ENCODE measurements at regions not wholly inside any gene's neighbourhood (a gene's known extent, or its start where the extent isn't known, plus 50 kb on each side); places are given as distances from the start of the nearest gene placed in this dataset.
A peak's percentile ranks its signal among the peaks of the same experiment; 100 is the strongest.
"Not testable (repeated sequence)": the region's sequence is repeated elsewhere in the genome, so short reads cannot be mapped to it uniquely, and the experiment has no call there.

DNA sequence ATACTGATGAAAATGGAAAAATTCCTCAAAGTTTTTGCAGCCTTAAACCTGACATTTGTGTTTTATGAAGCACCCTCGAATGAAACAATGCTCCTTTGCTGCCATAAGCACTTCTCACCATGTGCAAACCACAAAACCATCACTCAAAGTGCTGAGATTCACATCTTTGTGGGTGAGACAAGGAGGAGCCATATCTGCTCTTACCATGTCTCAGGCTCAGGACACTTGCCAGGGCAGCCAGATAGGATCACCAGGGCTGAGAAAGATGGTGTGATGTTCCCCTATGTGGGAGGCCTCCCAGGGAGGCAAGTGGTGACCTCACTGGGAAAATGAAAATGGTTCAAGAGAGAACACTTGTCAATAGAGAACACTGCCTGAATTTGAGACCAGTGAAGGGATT is 120.4 kb downstream of the CCDC34 start:
- DNase-seq: no peak

DNA sequence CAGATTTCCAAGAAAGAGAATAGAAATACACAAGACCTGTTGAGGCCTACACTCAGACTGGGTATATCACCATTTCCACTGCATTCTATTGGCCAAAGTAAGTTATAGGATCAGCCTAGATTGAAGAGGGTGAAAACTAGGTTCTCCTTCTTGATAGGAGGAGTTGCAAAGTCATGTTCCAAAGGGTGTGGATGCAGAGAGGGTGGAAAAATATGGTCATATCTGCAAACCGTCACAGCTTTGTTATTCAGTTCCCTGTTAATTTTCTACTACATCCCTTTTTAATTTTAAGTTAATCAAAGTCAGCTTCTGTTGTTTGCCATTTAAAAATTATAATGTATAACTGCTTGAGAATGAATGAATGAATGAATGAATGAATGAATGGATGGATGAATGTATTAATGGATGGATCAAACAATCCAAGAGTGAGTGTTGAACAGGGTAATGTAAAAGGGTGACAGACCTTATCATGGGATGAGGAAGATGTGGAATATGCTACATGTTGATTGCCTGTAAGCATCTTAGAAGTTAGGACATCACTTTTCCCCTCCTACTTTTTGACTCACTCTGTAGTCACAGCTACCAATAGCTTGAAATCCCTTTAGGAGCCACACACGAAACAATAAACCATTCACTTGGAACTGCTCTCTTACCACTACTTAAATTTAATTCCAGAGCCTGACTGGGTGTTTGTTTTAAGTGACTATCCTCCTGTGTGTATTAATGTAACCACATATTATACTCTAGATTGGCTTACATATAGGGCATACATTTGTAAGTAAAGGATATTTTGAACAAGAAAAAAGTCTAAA is 121.5 kb downstream of the CCDC34 start:
- DNase-seq: no peak

DNA sequence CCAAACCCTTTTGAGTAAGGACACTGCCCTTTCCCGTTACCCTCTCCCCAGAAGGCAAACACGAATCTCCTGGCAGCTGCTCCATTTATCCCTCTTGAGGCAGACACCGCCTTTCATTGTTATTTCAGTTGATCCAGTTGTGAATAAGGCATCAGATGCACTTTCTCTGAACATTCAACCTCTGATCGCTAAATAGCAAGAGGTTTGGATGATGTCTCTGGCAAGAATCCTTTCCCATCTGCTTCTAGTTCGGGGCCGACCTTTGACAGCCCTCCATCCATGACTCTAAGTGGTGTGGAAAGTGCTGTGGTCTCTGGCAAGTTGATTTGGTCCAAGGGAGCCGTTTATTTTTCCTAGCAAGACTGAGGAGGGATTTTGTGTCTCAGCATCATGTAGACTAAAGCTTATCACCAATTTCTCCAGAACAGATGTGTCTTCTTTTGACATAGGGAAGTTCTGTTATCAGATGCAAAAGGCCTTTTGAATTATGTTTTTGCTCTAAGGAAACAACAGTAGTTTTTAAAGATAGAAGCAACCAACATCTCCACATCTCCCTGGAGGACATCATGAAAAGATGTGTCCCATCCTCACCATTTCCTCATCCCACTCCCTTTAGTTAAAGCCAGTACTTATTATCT is 123.6 kb downstream of the CCDC34 start:
- DNase-seq: no peak

DNA sequence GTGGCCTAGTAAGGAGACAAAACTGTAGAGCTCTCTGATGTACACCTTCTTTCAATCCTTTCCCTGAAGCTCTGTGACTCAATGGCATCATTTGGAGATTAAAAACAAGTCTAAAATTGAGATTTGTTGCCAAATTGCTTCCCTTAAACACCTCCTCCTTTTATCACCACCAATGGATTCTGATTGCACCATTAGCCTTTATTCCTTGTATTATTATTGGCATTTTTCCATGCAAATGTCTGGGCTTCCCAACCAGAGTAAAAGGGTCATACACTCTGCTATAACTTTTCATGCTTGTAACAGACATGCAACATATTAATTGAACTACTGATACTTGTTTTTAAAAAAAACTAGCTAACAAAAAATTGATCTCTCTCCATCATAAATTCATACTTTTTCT is 124.2 kb downstream of the CCDC34 start:
- DNase-seq: no peak

DNA sequence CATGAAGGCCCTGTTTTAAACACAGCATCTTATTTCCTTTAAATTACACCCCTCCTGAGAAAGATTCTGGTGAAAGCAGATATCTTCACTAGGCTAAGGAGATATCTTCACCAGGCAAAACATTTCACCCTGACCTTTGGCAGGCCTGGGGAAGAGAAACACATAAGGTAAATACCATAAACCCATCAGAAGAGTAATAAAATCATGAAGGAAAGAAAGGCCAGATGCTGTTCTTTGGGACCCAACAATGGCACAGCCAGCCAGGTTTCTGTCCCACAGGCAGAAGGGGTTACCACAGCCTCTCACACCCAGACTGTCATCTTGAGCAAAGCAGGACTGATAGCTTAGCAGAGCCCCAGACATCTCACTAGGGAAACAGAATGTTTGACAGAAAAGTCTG is 125.4 kb downstream of the CCDC34 start:
- no peak for DNase-seq

DNA sequence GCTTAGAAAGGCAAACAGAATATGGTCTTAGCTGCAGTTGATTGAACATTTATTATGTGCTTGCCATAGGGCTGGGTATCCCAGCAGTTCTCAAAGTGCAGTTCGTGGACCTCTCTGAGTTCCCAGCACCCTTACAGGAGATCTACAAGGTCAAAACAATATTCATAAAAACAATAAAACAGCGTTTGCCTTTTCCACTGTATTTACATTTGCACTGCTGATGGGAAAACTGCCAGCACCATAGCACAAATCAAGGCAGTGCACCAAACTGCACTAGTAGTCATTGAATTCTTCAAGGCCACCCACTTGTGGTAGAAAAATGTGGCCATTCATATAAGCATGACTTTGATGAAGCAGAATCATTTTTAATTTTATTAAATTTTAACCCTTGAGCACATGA is 128.1 kb downstream of the CCDC34 start:
- DNase-seq: no peak

DNA sequence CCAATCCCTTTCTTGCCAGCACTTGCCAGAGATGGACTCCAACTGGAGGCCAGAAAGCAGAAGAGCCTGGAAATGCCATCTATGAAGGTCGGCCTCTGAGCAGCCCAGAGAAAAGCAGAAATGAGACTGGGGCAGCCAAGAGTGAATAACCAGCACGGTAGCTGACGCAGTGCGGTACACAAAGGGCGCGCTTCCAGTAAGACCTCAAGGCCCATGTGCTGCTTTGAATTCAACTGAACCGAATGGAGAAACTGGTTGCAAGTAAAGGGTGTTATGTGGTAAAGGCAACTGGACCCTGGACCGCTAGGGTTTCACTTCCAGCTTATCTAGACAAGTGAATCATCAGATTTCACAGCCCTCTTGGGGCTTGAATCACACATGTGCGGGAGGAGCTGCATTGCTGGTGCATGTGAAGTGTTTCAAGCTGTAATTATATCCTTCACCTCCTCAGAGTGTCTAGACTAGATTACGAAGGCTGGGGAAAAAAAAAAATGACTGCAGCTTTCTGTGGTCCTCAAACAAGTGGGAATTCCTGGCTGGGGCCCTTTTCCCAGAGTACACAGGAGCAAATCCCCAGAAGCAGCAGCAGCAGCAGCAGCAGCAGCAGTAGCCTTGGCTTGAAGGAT is 128.9 kb downstream of the CCDC34 start:
- no peak for DNase-seq

DNA sequence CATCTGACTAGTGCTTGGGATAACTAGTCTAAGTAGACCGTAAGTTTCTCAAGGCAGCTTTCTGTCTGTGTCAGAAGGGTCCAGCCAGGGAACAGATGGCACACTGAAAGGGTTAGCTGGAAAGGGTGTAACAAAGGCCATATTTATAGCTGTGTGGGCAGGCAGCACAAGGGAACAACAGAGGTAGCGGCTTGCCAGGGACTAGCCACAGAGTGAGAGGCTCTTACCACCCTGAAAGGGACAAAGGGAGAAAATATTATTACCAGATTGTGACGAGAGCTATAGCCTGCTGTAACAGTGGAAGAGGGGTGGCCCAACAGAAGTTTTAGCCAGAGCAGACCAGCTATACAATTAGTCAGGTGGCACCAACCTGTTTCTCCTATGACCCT is 129.4 kb downstream of the CCDC34 start:
- DNase-seq: no peak

DNA sequence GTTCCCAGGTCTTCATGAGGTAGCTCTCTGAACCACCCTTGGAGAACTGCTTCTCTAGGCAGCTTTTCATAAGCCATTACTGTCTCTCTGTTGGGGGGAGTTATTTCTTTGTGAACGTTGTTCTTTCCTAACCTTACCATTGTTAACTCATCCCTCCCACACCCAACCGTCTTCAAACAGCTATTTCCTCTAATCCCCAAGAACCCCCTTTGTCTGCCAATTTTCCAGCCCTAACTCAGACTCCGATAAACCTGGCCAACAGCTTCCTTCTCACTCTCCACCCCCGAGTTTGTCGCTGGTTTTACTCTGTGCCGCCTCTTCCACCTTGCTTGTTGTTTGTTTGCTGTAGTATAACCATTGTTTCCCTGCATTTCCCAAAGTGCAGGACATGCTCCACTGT is 131.5 kb downstream of the CCDC34 start:
- DNase-seq: no peak

DNA sequence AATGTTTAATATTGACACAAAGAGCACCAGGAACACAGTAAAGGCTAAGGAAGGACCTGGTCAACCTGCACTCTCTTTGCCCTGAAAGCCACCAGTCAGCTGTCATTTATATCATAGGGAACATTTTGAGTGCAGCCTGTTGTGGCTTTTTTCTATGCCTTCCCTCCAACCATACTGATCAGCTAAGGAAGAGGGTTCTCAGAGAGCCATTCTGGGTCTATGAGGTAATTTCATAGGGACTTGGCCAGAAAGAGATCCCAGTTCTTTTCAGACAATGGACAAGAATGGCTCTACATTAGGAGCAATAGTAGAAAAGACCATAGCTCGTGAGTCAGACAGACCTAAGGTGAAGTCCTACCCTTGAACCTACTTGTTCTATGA is 132.8 kb downstream of the CCDC34 start:
- DNase-seq: no peak

DNA sequence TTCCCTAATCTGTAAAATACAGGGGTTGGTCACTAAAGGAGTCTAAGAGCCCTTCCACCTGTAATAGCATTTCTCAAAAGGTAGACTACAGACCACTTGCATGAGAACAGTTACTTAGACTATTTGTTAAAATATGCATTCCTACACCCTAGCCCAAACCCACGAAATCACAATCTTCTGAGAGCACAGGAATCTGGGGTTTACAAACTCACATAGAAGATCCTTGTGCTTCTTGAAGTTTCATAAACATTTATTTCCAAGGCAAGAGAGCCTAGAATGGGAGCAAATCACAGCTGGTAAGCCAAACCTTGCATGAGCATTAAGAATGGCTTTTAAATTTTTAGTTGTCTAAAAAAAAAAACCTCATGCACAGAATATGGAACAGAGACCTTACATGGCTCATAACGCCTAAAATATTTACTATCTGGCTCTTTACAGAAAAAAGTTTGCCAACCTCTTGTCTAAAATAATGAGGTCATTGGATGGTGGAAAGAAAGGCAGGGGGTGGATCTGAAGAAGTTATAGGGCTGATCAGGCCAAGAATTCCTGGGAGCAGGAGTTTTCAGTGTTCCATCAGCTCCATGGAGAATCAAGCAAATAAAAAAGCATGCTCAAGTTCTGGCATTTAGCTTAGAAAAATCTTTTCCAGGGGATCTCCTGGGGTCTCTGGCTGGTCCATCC is 133.4 kb downstream of the CCDC34 start:
- DNase-seq: no peak

DNA sequence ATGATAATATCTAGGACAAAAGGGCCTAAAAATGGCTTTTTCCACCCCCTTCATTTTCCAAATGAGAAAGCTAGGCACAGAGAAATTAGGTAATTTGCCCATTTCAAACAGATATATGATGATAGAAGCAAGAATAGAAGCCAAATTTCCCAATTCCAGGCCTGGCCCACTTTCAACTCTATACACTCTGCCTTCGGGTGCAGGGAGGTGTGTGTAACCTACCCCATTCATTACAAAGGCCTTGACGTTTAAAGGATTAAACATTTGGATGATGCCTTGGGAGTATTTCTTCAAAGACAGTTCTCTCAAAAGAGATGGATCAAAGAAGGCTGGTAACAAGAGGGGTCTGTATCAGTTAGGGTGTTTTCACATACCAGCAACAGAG is 134.1 kb downstream of the CCDC34 start:
- DNase-seq: no peak

DNA sequence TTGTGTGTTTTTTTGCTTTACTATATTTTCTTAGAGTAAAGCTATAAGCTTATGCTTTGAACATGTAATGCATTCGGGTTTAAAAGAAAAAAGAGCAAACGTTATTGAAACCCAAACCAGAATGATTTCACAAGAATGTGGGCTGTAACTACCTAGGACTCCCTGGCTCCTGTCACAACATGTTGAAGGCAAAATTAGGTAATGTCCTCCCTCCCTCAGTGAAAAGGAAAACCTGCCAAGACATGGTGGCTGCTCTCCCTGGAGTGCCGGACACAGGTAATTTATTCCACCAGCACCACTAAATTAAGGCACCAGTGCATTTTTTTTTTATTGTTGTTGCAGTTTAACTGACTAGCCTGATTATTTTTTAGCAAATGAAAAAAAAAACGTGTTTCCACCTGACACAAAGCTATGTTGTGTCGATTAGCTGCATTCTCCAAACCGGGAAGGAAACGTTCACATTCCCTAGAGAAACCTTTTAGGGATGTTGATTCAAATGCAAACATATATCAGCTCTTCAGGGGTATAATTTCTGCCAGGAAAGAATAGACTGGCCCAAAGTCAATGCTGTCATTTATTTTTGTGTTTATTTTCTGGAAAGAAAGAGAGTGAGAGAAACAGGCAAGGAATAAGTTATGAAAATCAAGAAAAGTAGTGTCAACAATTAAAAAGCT is 134.6 kb downstream of the CCDC34 start:
- DNase-seq: no peak

DNA sequence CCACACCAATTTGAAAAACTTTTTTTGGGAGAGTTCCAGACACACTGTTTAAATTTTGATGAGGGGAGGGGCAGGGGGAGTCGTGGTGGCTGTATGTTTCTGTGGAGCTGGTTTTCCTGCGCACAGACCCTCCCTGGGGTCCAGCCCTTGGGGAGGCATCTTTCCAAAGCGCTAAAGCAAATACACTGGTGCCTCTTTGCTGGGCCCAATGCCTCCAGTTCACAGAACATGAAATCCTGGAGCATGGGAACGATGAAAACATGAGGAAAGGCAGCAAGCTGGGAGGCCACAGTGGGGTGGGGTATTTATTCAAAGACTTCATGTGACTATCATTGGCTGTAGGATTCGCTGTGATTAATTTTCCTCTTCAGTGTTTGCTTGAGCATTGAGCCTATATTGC is 135.3 kb downstream of the CCDC34 start:
- DNase-seq: no peak

DNA sequence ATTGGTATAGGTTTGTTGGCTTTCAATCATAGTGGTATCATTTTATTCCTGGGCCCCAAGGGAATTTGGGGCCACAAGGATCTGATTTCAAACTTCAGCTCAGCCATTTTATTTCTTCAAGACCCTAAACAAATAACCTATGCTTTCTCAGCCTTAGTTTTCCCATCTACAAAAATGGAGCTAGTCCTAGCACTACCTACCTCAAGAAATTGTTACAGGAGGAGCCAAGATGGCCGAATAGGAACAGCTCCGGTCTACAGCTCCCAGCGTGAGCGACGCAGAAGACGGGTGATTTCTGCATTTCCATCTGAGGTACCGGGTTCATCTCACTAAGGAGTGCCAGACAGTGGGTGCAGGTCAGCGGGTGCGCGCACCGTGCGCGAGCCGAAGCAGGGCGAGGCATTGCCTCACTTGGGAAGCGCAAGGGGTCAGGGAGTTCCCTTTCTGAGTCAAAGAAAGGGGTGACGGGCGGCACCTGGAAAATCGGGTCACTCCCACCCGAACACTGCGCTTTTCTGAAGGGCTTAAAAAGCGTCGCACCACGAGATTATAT is 143.5 kb downstream of the CCDC34 start:
- DNase-seq: not testable (repeated sequence)

DNA sequence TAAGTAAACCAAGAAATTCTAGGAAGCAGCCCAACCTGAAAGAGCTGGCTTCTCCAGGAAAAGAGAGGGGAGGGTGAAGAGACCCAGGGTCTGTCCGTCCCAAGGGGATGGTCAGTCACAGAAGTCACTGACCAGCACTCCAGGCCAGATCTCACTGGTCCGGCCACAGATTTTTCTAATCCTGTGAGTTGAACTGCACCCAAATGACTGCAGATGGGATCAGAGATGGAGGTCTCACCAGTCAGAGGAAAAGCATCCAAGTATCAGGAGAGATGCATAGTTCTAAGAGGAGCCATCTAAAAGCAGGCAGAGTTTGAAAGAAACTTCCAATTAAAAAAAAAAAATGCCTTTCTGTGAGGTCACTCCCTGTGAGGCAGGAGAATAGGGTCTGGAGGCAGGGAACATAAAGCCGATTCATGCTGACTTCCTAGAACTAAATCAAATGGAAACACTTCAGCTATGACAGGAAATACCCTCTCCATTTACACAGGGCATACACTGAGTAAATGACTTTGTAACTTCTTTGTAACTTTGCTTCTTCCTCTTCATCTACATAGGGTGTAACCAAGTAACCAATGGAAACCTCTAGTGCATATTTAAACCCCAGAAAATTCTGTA is 144.5 kb downstream of the CCDC34 start:
- DNase-seq: no peak

DNA sequence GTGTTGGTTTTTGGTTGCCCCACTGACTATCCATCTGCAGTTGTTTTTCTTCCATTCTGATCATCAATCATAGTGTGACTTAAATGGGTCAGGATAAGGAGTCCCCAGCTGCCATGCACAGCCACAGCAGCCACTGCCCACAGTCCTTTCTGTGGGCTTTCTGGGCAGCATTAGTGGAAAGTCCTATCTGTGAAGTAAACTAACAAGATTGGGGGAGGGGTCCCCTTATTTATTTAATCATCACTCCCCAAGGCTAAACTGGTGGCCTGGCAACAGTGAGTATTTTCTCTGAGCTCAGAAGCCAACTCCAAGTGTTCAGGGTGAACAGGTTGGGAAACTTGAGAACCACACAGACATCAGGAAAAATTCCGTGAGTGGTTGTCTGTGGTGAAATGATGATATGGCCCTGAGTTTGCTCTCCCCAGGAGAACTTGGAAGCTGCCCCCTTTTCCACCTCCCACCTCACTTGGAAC is 145.0 kb downstream of the CCDC34 start:
- no peak for DNase-seq

DNA sequence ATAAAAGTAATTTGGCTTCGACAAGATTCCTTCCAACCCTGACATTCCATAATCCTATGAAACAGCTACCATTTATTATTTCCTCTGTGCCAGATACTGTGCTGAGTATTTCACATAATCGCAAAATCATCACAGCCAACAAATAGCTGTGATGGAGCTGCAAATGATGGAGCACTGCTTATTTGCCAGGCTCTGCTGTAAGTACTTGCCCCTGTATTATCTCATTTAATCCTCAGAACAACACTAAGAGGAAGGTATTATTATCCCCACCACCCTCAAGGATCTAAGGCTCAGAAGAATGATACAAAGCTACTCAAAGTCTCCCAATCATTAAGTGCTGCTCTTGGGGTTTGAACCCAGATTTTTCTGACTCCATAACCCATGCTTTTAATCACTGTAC is 145.5 kb downstream of the CCDC34 start:
- DNase-seq: no peak

DNA sequence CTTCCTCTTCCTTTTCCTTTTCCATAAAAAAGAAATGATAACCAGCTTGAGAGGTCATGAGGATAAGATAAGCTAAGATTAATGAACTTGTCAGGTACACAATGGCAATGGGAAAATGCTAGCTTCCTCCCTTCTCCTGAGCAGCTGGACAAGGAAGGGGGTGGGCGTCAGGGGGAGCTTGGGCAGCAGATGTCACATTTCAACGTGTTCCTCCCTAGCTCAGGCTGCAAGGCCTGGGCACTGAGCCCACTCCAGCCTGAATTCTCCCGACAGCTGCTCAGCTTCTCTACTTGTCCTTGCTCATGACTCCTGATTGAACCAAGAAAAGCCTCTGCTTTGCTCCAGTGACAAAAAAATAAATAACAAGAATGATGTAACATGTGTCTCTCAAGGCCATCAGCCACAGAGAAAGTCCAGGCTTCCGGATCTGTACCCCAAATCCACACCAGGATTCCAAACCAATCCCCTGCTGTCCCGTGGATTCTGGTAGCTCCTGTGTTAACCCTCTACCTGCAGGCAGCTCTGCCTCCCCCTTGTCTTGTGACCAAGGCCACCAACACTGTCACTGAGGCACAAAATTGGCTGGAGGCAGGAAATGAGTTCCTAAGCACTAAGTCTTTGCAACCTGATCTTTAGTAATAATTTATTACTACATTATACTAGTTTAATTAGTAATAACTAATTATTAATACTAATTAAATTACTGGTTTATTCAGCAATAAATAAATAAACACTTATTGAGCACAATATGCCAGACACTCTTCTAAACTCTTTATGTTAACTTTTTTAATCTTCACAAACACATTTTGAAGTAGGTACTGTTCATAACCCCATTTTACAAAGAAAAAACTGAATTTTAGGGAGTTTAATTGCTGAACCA is 146.5 kb downstream of the CCDC34 start:
- peak; percentile 86 for DNase-seq
